Endothelial cell of umbilical vein (primary cell): ENCODE measurements at regions not wholly inside any gene's neighbourhood (a gene's known extent, or its start where the extent isn't known, plus 50 kb on each side); places are given as distances from the start of the nearest gene placed in this dataset.

Experiments
- BruUV-seq: library from RNA; stranded (reverse); fragments of 400-500 nt; replicated peaks from 2 replicates; lab custom pipeline; 2021; lab: Mats Ljungman, UMichigan
- CTCF ChIA-PET: fragments of 300-600, 350-600 bp; sonication (Branson Sonifier 250); formaldehyde crosslinking; loops from one replicate; lab custom pipeline; 2021; ENCODE audit warnings: antibody characterized with exemption, inconsistent platforms; lab: Charles Lee
- POLR2A ChIA-PET: fragments of 300-600, 350-600 bp; sonication (Branson Sonifier 250); formaldehyde crosslinking; loops from one replicate; lab custom pipeline; 2021; ENCODE audit warnings: antibody characterized with exemption, inconsistent platforms; lab: Charles Lee
- DNase-seq: peaks from one replicate; pipeline ENCODE4 v3.0.0-alpha.2; 2011; ENCODE audit warnings: low read depth, low spot score
- FAIRE-seq: peaks from 2 replicates; lab custom pipeline; 2011; peaks lifted over from hg19 to GRCh38; lab: Jason Lieb, UNC
- H2AFZ ChIP-seq: 2 replicates; pipeline ENCODE4 v1.6.0; 2012; ENCODE audit warnings: low read depth, low read length, control low read depth, inconsistent platforms
- H3K27ac ChIP-seq: 2 replicates; pipeline ENCODE4 v1.5.1; 2011; ENCODE audit warnings: low read depth, mild to moderate bottlenecking, control low read depth, low read length, moderate library complexity; ENCODE audit not compliant: insufficient read depth
- H3K27me3 ChIP-seq, 2 experiments: 2 replicates each; pipeline versions ENCODE4 v1.6.0 to v1.6.1; 2011; ENCODE audit warnings: low read length in 2 of 2, mixed read lengths in 1 of 2; ENCODE audit not compliant: control insufficient read depth in 2 of 2, insufficient read depth in 2 of 2
- H3K36me3 ChIP-seq, 2 experiments: 2 replicates in 1 of 2; 3 replicates in 1 of 2; pipeline ENCODE4 v1.5.1; 2011; ENCODE audit warnings: low read length in 2 of 2, mild to moderate bottlenecking in 1 of 2, moderate library complexity in 1 of 2; ENCODE audit not compliant: control insufficient read depth in 2 of 2, insufficient read depth in 2 of 2; ENCODE audit errors: extremely low read depth in 1 of 2
- H3K4me1 ChIP-seq: 3 replicates; pipeline ENCODE4 v1.5.1; 2011; ENCODE audit warnings: mild to moderate bottlenecking, low read length; ENCODE audit not compliant: control insufficient read depth, insufficient read depth; ENCODE audit errors: extremely low read depth
- H3K4me2 ChIP-seq: 2 replicates; pipeline ENCODE4 v1.6.1; 2011; ENCODE audit warnings: low read length, control low read depth, mixed read lengths; ENCODE audit not compliant: insufficient read depth
- H3K4me3 ChIP-seq, 3 experiments: fragments of 200-600 bp in 1 of 3; sonication (generic), shearing (Covaris generic) in 1 of 3; replicated peaks in 1 of 3; 2 replicates each; pipeline ENCODE4 v1.5.1; 2011 to 2016; ENCODE audit warnings: control low read depth in 3 of 3, low read length in 3 of 3, mild to moderate bottlenecking in 2 of 3, inconsistent platforms in 1 of 3, low read depth in 1 of 3, moderate library complexity in 1 of 3; ENCODE audit not compliant: insufficient read depth in 1 of 3
- H3K79me2 ChIP-seq: 2 replicates; pipeline ENCODE4 v1.6.0; 2012; ENCODE audit warnings: low read length, inconsistent platforms; ENCODE audit not compliant: control insufficient read depth, insufficient read depth
- H3K9ac ChIP-seq: replicated peaks from 2 replicates; pipeline ENCODE3; 2011; ENCODE audit warnings: low read length, control low read depth; ENCODE audit not compliant: insufficient read depth; ENCODE audit errors: extremely low read depth
- H3K9me1 ChIP-seq: replicated peaks from 3 replicates; pipeline ENCODE4 v1.6.0; 2011; ENCODE audit warnings: mild to moderate bottlenecking, low read length; ENCODE audit not compliant: control insufficient read depth, insufficient read depth; ENCODE audit errors: extremely low read depth
- H3K9me3 ChIP-seq: replicated peaks from 2 replicates; pipeline ENCODE4 v1.5.1; 2012; ENCODE audit warnings: low read length, inconsistent platforms; ENCODE audit not compliant: control insufficient read depth, insufficient read depth
- H4K20me1 ChIP-seq: replicated peaks from 2 replicates; pipeline ENCODE3; 2011; ENCODE audit warnings: mild to moderate bottlenecking, low read length; ENCODE audit not compliant: control insufficient read depth, insufficient read depth; ENCODE audit errors: extremely low read depth
- EZH2 ChIP-seq: IDR thresholded peaks from 2 replicates; pipeline ENCODE4 v1.6.1; 2012; ENCODE audit warnings: borderline replicate concordance, low read depth, mild to moderate bottlenecking, moderate library complexity, low read length, inconsistent platforms; ENCODE audit not compliant: severe bottlenecking
- FOS ChIP-seq: IDR thresholded peaks from 2 replicates; pipeline ENCODE4 v1.6.1; 2011; ENCODE audit warnings: mild to moderate bottlenecking, low read length, moderate library complexity, borderline replicate concordance; ENCODE audit not compliant: insufficient read depth
- GATA2 ChIP-seq: IDR thresholded peaks from 2 replicates; pipeline ENCODE4 v1.7.0; 2011; ENCODE audit warnings: low read depth, mild to moderate bottlenecking, moderate library complexity, mixed read lengths, low read length; ENCODE audit not compliant: insufficient read length, insufficient read depth
- JUN ChIP-seq: IDR thresholded peaks from 2 replicates; pipeline ENCODE4 v1.6.1; 2011; ENCODE audit warnings: borderline replicate concordance, low read depth; ENCODE audit not compliant: insufficient read length, insufficient read depth
- POLR2AphosphoS5 ChIP-seq: IDR thresholded peaks from 2 replicates; pipeline ENCODE4 v1.6.1; 2012; ENCODE audit warnings: low read depth, mild to moderate bottlenecking, control low read depth, low read length, moderate library complexity; ENCODE audit not compliant: insufficient read depth
- dilution Hi-C: fragments of 300-500 bp; cut with MboI; formaldehyde crosslinking; loops from one replicate; pipeline ENCODE4 v1.15.0; 2019; ENCODE audit warnings: low sequenced_read_pairs; ENCODE audit not compliant: extremely low pct_ligation_motif_present
- intact Hi-C: fragments of 100-400 bp; cut with micrococcal nuclease; formaldehyde crosslinking; loops from one replicate; pipeline ENCODE4 v1.10.0; 2022
- TF ChIP-seq, protein P1 (sequence below), 2 donors: IDR thresholded peaks; 1 replicate in 1 of 2; 2 replicates in 1 of 2; pipeline ENCODE4 v1.5.1; 2011; ENCODE audit warnings: low read length in 2 of 2, mild to moderate bottlenecking in 2 of 2, moderate library complexity in 2 of 2, control low read depth in 1 of 2, inconsistent platforms in 1 of 2, low read depth in 1 of 2; ENCODE audit not compliant: insufficient read depth in 1 of 2; ENCODE audit errors: extremely low read depth in 1 of 2

DNA sequence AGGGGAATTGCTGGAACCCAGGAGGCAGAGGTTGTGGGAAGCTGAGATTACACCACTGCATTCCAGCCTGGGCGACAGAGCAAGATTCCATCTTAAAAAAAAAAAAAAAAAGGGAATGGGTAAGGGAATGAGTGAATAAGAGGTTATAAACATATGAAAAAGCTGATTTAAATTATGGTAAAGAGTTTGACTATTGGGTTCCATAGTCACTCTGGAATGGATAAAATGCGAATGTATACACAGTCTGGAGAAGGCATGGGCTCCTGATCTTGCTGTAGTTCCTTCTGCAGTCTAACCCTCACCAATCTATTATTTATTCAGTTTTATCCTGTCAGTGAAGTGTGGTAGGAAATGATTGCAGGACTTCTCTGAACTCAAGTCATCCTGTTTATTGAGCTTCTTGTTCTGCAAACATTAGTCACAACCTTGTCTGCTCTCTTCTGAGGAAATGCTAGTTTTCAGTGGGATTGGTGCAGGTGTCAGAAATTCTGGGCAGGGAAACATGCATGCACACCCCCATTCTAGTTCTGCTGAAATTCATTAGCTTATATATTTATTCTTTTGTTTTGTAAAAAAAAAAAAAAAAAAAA lies 190.9 kb upstream of the CFAP20DC start:
- H3K4me1 ChIP-seq: peaks cover 12% of the 10 kb centered on the region
- H3K9ac ChIP-seq: no peak overlapping the region
- no TSS peak for BruUV-seq
- intact Hi-C loops (no loop called here), dilution Hi-C loops (no loop called here)
- DNase-seq (peak; percentile 83), FAIRE-seq (peak; percentile 90)
- CTCF ChIA-PET: interaction anchor here (0.7 to 1.2 kb wide), 5 partner anchors 24 to 940 kb away, joined by 3 read pairs; no protein-coding TSS in a partner anchor
- H2AFZ ChIP-seq: no peak overlapping the region
- TF ChIP-seq EZH2 (no peak), GATA2 (peak; percentile 66), JUN (peak; percentile 50), POLR2AphosphoS5 (peak; percentile 57), FOS (peak; percentile 23)
- TF ChIP-seq, protein P1, sequence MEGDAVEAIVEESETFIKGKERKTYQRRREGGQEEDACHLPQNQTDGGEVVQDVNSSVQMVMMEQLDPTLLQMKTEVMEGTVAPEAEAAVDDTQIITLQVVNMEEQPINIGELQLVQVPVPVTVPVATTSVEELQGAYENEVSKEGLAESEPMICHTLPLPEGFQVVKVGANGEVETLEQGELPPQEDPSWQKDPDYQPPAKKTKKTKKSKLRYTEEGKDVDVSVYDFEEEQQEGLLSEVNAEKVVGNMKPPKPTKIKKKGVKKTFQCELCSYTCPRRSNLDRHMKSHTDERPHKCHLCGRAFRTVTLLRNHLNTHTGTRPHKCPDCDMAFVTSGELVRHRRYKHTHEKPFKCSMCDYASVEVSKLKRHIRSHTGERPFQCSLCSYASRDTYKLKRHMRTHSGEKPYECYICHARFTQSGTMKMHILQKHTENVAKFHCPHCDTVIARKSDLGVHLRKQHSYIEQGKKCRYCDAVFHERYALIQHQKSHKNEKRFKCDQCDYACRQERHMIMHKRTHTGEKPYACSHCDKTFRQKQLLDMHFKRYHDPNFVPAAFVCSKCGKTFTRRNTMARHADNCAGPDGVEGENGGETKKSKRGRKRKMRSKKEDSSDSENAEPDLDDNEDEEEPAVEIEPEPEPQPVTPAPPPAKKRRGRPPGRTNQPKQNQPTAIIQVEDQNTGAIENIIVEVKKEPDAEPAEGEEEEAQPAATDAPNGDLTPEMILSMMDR (IDR thresholded peaks at IDR 0.05; ENCODE audit: extremely low read depth in 1 of 2, insufficient read depth in 1 of 2, low read depth in 1 of 2, low read length in 2 of 2): no peak
- no peaks in the 10 kb centered on the region for H3K79me2 ChIP-seq
- H3K27ac ChIP-seq: peak overlapping the region; percentile 32
- peak overlapping the region; percentile 2 for H3K4me2 ChIP-seq
- no peak overlapping the region for H3K4me3 ChIP-seq
- H3K9me1 ChIP-seq: no peaks in the 10 kb centered on the region
- POLR2A ChIA-PET: no interaction called here
- H3K36me3 ChIP-seq: no peaks in the 10 kb centered on the region
- no peaks in the 10 kb centered on the region for H4K20me1 ChIP-seq
- H3K9me3 ChIP-seq: no peaks in the 10 kb centered on the region
- no peaks in the 10 kb centered on the region for H3K27me3 ChIP-seq
